ENCODE measurements at regions not wholly inside any gene's neighbourhood (a gene's known extent, or its start where the extent isn't known, plus 50 kb on each side); places are given as distances from the start of the nearest gene placed in this dataset.

DNA sequence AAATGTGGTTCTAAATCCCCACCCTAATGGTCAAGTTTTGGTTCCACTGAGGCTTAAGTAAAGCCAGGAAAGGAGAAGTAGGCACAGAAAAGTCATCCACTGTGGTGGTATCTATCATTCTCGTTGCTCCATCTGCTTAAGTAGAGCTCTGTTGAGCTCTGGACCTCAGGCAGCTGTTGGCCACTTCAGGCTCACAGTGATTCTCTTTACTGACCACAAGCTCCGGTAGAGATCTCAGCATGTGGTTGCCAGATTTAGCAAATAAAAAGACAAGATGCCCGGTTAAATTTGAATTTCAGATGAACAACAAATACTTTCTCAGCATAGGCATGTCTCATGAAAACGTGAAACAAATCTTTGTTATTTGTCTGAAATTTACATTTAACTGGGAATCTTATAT, 132.3 kb upstream of the PTCHD1 start:
- DNase-seq (ENCODE audit: low spot score) = no peak
- in situ Hi-C loops (cut with HindIII; ENCODE audit: low sequenced_read_pairs) = no loop called here

DNA sequence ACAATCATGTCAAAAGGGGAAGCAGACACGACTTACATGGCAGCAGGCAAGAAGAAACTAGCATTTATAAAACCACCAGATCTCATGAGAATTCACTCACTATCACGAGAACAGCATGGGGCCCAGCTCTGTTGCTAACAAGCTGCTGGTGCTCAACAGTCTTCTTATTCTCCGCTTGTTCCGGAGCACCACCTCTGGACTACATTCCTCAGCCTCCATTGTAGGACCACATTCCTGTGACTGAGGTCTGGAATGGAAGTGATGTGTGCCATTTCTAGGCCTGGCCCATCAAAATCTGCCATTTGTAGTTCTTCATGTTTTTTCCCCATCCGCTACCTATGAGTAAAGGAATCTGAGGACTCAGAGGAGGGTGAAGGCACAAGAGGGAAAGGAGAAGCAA, 111.5 kb upstream of the PTCHD1 start:
- in situ Hi-C loops (cut with HindIII; ENCODE audit: low sequenced_read_pairs) = no loop called here
- DNase-seq (ENCODE audit: low spot score) = no peak

DNA sequence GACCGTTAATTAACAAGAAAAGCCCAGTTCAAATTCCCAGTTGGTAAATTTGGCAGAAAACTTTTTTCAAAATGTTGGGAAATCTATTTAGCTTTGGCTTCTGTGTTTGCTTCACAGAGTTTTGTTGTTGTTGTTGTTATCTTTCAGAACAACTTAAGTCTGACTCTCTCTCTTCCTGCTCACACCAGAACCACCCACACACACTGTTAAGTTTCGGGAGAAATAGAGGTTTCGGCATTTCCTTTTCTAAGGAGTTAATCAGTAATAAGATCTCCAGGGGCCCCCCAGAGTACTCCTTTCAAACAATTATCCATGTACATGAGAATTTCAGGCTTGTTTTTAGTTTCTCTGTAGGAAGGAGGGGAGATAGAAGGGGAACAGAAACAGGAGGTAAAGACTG, 106.2 kb upstream of the PTCHD1 start:
- in situ Hi-C loops (cut with HindIII; ENCODE audit: low sequenced_read_pairs) = no loop called here

DNA sequence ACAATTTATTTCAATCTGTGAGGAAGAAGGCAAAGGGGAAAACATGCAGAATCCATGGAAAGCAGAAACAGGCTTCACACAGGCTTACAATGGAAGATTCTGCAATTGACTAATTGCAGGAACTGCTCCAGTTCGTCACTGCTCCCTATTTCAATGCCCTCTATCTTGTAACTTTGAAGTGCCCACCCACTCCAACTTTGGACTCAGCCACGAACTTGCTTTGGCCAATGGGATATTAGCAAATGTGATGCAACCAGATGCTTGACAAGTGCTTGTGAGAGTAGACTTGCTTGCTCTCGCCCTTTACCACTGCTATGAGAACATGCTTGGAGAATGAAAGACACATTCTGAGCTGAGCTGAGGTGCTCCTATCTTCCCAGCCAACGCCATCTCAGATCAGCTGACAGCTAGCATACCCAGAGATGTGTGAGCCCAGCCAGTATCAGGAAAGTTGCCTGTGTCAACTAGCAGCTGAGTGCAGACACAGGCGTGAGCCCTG, 105.7 kb upstream of the PTCHD1 start:
- in situ Hi-C loops (cut with HindIII; ENCODE audit: low sequenced_read_pairs) = no loop called here
- DNase-seq (ENCODE audit: low spot score) = no peak

More for the DNA sequence above, 106.2 kb upstream of the PTCHD1 start:
- DNase-seq (ENCODE audit: low spot score) = no peak

DNA sequence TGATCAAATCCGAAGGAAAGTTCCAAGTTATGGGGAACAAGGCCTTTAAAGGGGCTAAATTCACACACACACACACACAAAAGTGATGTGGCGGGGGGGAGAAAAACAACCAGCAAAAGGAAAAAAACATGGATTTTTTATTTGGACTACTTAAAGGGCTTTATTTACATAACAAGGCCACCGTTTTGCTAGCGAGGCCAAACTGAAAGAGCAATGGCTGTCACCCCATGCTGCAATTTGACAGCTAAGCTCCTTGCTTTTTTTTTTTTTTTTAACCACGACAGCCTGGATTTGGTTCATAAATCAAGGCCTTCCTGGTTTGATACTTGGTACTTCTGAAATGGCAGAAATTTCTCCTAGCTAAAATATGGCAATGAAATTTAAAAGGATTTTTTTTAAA, 99.6 kb upstream of the PTCHD1 start:
- in situ Hi-C loops (cut with HindIII; ENCODE audit: low sequenced_read_pairs) = no loop called here
- no peak for DNase-seq (ENCODE audit: low spot score)

DNA sequence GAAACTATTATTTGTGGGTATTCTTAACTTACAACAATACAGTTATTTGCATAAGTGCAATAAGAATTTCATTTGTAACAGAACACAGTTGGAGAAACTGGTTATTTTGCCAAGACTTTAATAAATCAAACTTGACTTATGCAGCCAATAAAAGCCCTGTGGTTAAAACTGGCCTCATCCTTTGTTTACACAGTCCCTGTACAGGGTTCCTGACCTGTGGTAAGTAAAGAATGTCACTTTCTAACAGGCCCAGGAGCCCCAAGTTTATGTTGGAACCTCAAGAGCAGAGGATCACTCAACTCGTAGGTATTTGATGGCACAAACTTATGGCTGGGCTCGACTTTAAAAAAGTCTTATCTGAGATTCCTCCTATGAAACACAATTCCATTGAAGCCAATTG, 88.6 kb upstream of the PTCHD1 start:
- in situ Hi-C loops (cut with HindIII; ENCODE audit: low sequenced_read_pairs) = no loop called here
- DNase-seq (ENCODE audit: low spot score) = no peak

DNA sequence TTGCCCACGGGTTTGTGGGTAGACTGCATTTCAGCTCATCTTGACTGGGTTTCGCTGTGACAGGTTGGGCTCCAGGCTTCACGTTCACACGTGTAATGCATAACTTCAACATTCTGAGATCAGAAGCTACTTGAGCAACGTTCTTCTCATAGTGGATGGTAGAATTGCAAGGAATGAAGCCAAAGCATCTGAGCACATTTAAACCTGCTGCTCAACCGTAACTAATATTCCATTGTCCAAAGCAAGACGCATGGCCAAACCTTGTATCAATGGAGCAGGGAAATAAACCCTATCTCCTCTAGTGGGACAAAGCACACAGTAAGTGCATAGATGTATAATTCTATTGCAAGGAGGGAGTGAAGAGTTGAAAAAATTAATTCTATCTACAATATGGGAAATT, 86.5 kb upstream of the PTCHD1 start:
- no peak for DNase-seq (ENCODE audit: low spot score)
- in situ Hi-C loops (cut with HindIII; ENCODE audit: low sequenced_read_pairs) = no loop called here

DNA sequence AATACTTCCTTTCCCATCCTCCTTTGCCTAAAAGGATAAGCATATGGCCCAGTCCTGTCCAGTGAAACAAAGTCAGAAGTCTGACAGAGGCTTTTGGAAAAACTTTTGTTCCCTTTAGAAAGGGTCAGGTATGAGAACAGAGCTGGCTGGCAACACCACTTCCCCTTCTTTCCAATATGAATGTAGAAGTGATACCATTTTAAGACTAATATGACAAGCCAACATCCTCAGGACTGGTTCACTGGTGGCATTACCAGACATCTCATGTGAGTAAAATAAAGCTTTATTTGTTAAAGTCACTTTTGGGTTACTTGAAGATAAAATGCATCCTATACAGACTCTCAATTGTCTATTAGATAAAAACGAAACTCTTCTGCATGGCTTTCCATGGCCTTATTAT, 83.6 kb upstream of the PTCHD1 start:
- DNase-seq (ENCODE audit: low spot score) = no peak
- in situ Hi-C loops (cut with HindIII; ENCODE audit: low sequenced_read_pairs) = no loop called here

DNA sequence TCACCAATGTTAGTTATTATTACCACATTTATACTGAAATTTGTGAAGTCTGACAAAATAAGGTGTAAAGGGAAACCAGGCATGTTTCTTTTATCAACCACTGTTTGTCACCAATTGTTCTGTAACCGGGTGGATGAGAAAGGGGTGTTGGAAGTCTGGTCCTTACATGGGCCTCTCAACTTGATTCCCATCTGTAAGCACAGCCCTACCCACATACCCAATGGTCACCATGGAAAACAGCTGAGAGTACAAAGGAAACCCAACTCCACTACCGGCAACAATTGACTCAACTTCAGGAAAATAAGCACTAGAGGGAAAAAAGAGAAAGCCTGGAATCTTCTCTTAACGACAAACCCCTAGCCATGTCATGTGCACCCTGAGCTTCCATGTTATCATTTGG, 70.8 kb upstream of the PTCHD1 start:
- in situ Hi-C loops (cut with HindIII; ENCODE audit: low sequenced_read_pairs) = no loop called here
- DNase-seq (ENCODE audit: low spot score) = no peak

DNA sequence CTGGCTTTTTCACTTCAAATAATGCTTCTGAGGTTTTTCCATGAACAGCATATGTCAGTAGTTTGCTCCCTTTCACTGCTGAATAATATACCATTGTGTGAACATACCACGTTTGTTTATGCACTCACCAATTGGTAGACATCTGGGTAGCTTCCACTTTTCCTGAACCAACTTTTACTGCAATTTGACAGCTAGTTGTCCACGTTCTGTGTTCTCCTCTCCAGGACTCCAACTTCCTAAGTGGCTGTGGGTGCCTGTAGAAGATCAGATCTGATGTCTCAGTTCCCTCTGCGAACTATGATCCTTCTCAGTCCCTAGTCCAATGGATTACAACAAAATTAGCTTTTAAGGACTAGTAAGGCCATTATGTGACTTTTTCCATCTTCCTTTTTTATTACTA, 64.7 kb upstream of the PTCHD1 start:
- DNase-seq (ENCODE audit: low spot score) = no peak
- in situ Hi-C loops (cut with HindIII; ENCODE audit: low sequenced_read_pairs) = no loop called here

DNA sequence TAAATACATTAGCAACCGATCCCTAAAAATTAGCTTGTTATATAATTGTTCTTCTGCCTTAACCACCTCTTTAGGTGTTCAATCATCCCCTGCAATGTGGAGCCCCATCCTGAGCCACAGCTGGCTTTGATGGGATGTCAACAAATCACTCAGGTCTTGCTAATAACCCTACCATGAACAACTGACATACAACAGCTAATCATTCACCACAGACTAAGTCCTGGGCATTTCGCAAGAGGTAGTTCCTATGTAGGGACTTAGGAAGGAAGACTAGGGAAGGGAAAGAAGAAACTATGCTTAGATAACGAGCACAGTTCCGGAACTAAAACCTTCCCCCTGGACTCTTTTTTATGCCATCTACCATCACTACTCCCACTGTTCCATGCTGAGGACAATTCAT, 63.6 kb upstream of the PTCHD1 start:
- in situ Hi-C loops (cut with HindIII; ENCODE audit: low sequenced_read_pairs) = no loop called here
- no peak for DNase-seq (ENCODE audit: low spot score)

DNA sequence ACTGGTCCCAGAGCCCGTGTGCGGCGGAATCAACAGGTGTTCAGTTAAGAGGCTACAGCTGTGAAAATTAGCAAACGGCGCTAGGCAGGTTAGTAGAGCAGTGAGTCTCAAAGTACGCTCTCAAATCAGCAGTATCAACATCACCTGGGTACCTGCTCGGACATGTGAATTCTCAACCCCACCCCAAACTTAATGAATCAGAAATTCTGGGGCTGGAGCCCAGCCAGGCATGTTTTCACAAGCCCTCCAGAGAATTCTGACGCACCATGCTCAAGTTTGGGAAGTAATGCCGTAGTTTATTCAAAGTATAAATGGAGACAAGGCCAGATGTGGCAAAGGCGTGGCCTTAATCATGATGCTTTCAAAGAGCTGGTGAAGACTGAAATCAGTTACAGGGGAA, 58.2 kb upstream of the PTCHD1 start:
- no peak for DNase-seq (ENCODE audit: low spot score)
- in situ Hi-C loops (cut with HindIII; ENCODE audit: low sequenced_read_pairs) = no loop called here

Measured in G401 (cell line).